NCI-H2196 (cell line): ENCODE measurements at regions not wholly inside any gene's neighbourhood (a gene's known extent, or its start where the extent isn't known, plus 50 kb on each side); places are given as distances from the start of the nearest gene placed in this dataset.
"Not testable (repeated sequence)": the region's sequence is repeated elsewhere in the genome, so short reads cannot be mapped to it uniquely, and the experiment has no call there.

Source experiments
- DNase-seq: peaks from one replicate; lab custom pipeline; 2025; ENCODE audit not compliant: unreplicated experiment; lab: John Stamatoyannopoulos, UW

- DNase-seq, result no peak
Observed at GRCh38 chr2:154580767-154581166, 117.7 kb upstream of the KCNJ3 start.

- not testable (repeated sequence) for DNase-seq
Observed at GRCh38 chr2:154582694-154583093, 115.8 kb upstream of the KCNJ3 start.

- DNase-seq, result not testable (repeated sequence)
Observed at GRCh38 chr2:154583274-154583673, 115.2 kb upstream of the KCNJ3 start.

GRCh38 chr2:154587739-154588138 is 110.8 kb upstream of the KCNJ3 start:
- DNase-seq, result no peak

GRCh38 chr2:154588838-154589237 is 109.7 kb upstream of the KCNJ3 start:
- DNase-seq, result no peak

GRCh38 chr2:154589514-154589913 is 109.0 kb upstream of the KCNJ3 start:
- no peak for DNase-seq

GRCh38 chr2:154591294-154591820 is 107.1 kb upstream of the KCNJ3 start:
- no peak for DNase-seq

GRCh38 chr2:154599189-154599588 is 99.3 kb upstream of the KCNJ3 start:
- DNase-seq, result no peak

GRCh38 chr2:154600927-154601494 is 97.5 kb upstream of the KCNJ3 start:
- DNase-seq, result no peak

GRCh38 chr2:154603682-154604081 is 94.8 kb upstream of the KCNJ3 start:
- no peak for DNase-seq

- no peak for DNase-seq
Observed at GRCh38 chr2:154608438-154608837, 90.1 kb upstream of the KCNJ3 start.

- DNase-seq, result no peak
Observed at GRCh38 chr2:154614906-154615305, 83.6 kb upstream of the KCNJ3 start.

GRCh38 chr2:154616659-154617058 is 81.8 kb upstream of the KCNJ3 start:
- DNase-seq, result no peak

- no peak for DNase-seq
Observed at GRCh38 chr2:154620471-154620870, 78.0 kb upstream of the KCNJ3 start.

- DNase-seq, result peak; percentile 1
Observed at GRCh38 chr2:154623819-154624218, 74.7 kb upstream of the KCNJ3 start.

GRCh38 chr2:154637456-154637855 is 61.0 kb upstream of the KCNJ3 start:
- no peak for DNase-seq

- no peak for DNase-seq
Observed at GRCh38 chr2:154638783-154639182, 59.7 kb upstream of the KCNJ3 start.

GRCh38 chr2:154640000-154640399 is 58.5 kb upstream of the KCNJ3 start:
- no peak for DNase-seq
